ENCODE measurements at regions not wholly inside any gene's neighbourhood (a gene's known extent, or its start where the extent isn't known, plus 50 kb on each side); places are given as distances from the start of the nearest gene placed in this dataset.
"Not testable (repeated sequence)": the region's sequence is repeated elsewhere in the genome, so short reads cannot be mapped to it uniquely, and the experiment has no call there.

DNA sequence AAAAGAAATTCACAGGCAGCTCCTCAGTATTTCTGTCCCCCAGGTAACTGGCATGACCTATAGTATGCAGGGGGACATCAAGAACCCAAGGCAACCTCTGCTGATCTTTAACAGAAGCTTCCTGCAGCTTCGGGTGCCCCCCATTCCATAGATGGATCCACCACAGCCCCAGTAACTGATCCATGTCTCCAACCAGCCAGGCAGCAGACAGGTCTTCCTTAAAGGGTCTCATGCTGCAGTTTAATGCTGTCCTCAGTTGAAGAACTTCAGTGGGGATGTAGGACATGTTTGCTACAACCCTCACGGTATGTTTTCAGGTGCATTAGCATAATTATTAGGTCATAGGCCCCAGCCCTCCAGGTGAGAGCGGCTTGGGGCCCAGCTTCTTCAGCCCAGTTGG is 90.9 kb upstream of the OLIG2 start:
- no peak for DNase-seq (ENCODE audit: low spot score)

- DNase-seq (ENCODE audit: low spot score) = peak; percentile 48
Measured at GRCh38 chr21:32940079-32941014, 85.4 kb upstream of the OLIG2 start.

DNA sequence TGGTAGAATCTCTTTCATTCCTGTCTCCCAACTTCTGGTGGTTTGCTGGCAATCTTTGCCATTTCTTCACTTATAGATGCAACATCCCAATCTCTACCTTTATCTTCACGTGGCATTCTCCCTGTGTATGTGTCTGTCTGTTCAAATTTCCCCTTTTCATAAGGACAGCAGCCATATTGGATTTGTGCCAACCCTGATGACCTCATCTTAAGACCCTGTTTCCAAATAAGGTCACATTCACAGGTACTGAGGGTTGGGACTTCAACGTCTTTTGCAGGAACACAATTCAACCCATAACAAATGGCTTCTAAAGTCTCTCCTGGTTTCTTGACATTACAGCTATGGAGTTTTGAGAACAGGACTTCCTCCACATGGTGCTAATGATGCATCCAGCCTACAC is 84.5 kb upstream of the OLIG2 start:
- no peak for DNase-seq (ENCODE audit: low spot score)

DNA sequence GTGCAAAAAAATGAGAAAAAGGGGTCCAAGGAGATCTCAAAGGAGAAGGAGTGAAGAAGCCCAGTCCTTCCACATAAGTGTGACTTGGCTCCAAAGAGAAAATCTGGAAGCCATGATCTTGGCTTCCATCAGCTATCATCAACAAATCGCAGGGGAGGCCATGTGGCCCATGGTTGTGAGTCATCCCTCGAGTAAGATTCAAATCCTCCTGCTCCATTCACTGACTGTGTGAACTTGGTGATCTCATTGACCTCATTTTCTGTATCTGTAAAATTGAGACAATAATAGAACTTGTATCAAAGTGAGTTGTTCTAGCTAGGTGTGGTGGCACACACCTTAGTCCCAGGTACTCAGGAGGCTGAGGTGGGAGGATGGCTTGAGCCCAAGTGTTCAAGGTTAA is 79.1 kb upstream of the OLIG2 start:
- no peak for DNase-seq (ENCODE audit: low spot score)

GRCh38 chr21:32947736-32948135 is 78.0 kb upstream of the OLIG2 start:
- DNase-seq (ENCODE audit: low spot score) = no peak

- DNase-seq (ENCODE audit: low spot score) = no peak
Measured at GRCh38 chr21:32949701-32950100, 76.0 kb upstream of the OLIG2 start.

- DNase-seq (ENCODE audit: low spot score) = no peak
Measured at GRCh38 chr21:32951041-32951440, 74.7 kb upstream of the OLIG2 start.

- no peak for DNase-seq (ENCODE audit: low spot score)
Measured at GRCh38 chr21:32954353-32954752, 71.4 kb upstream of the OLIG2 start.

DNA sequence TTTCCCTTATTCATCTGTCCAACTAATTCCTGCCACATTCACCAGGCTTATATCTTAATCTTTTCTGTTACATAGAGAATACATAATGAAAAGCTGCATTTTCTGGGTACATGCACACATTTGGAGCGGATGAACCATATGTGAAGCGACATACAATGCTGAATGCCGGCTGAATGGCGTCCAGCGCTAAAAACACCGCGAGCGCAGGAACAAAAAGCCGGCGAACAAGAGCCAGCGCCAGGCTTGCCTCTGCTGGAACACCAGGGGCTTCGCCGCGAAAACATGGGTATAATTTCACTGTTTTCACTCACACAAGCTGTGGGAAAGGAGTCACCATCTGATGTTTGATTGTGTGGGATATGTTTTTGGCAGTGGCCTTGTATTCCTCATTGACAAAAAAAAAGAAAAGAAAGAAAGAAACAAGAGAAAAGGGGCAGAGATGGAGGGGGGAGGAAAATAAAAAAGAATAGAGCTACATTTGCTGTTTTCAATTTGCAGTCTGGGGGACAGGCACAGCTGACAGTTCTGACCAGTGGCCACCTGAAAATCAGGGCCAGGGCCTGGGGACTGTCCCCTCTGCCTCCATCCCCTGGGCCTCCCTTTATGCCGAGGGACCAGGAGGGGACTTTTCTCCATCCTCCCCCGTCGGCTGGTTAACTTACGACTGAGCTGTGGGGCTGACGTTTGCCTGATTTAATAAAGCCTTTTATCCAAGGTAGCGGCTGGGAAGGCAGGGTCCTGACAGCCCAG is 70.2 kb upstream of the OLIG2 start:
- DNase-seq (ENCODE audit: low spot score) = no peak

DNA sequence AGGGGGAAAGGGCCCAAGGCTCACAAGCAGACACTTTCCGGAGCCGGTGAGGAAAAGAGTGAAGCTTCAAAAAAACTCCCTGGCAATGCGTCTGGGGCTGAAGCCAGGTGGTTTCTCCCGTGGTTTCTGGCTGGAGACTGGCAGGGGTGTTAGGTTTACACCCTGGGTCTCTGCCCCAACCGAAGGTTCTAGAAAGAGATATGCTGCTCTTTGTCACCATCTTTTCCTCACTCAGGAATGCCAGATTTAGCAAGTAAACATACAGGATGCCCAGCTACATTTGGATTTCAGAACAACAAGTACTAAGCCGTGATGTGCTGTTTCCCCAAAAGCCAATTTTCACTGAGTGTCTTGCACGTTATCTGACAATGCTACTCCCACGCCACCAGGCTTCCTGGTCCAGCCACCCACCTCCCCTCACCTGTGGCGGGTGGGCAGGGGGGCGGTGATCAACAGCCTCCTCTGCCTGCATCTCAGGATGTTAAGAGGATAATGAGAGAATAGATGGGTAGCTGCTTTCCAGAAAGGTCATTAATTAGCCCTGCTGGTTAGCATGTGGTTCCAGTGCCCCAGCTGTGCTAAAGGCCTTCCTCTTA is 69.6 kb upstream of the OLIG2 start:
- no peak for DNase-seq (ENCODE audit: low spot score)

GRCh38 chr21:32957545-32957944 is 68.2 kb upstream of the OLIG2 start:
- DNase-seq (ENCODE audit: low spot score) = no peak

DNA sequence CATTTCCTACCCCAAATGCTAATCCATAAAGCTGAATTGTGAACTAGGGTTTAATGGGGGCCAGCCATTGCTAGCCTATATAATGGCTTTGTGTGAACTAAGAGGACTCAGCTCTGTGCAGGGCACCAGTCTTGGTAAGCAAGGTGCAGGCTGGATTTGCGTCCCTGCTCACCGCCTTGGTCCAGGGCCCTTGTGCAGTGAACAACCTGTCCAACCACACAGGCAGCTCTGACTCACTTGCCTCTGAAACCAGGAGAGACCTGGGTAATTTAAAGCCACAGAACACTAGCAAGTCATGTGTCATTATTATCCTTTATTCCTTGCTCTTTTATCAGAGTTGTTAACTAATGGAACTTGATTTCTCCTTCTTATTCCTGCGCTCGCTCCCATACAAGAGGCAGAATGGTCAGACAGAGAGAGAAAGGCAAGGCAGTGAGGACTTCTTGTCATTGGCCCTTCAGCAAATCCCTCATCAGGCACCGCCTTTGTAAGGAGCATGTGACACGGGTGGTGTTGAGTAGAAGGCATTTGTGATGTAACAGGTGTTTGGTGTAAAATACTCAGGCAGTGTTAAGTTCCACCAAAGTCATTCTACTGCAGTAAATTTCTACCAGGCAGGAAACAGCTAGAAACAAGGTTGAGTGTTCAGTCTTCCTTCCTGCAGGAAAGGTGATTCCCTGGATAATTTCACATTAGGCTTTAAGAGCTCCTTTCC is 67.3 kb upstream of the OLIG2 start:
- DNase-seq (ENCODE audit: low spot score) = peak; percentile 17

DNA sequence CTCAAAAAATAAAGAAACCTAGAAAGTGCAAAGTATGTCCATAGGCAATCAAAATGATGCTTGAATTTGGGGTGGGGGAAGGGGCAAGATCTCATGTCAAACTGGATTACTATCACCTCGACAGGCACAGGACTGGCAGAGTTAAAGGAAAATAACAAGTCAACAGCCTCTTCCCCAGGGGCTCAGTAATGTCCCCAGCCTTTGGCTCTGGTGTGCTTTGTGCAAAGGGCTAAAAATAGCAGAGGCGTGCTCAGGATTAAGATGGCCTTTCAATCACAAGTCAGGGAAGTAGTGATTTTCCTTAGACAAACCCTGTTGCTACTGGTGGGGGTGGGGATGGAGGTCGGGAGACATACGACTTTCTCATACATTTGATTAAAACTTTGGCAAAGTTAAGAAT is 63.5 kb upstream of the OLIG2 start:
- no peak for DNase-seq (ENCODE audit: low spot score)

GRCh38 chr21:32965129-32965680 is 60.5 kb upstream of the OLIG2 start:
- DNase-seq (ENCODE audit: low spot score) = no peak

- no peak for DNase-seq (ENCODE audit: low spot score)
Measured at GRCh38 chr21:32966120-32966519, 59.6 kb upstream of the OLIG2 start.

GRCh38 chr21:32968103-32968502 is 57.6 kb upstream of the OLIG2 start:
- DNase-seq (ENCODE audit: low spot score) = not testable (repeated sequence)

DNA sequence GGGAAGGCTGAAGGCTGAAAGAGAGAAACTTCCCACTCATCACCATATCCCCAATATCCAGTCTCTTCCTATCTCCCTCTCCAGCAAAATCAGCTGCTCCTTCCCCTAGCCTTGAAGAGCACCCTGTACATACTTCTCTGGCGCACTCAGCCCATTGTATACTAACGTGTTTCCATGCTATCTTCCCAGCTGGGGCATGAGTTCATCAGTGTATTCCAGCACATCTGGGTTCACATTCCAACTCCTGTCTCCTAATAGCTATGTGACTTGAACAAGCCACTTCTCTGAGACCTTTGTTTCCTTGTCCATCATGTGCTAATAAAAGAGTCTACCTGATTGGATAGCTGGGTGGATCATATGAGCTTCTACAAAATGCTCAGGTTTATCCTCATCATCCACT is 51.1 kb upstream of the OLIG2 start:
- no peak for DNase-seq (ENCODE audit: low spot score)

DNA sequence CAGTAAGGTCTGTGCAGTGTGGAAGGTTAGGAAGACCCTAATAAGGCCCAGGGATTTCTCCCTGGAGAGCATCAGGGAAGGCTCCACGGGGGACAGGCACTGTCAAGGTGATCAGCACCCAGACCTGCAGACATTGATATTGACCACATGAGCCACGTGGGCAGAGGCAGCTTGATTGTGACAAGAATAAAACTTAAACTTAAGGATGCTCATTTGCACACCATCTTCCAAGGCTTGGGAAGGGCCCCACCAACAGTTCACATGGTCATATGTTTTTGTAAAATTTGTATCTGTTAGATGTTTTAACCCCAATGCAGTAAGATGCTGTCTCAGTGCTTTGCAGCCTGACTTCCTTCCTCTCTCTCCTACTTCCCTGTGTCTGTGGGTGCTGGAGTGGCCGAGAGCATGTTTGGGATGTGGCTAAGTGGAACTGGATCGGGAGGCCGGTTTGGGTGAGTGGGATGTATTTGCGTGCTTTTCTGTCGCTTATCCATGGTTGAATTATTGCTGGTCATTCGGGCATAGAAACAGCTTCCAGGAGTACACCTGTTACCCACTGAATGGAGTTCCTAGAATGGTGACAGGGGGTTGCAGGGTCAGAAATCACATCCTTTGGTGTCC is 49.8 kb upstream of the OLIG2 start:
- no peak for DNase-seq (ENCODE audit: low spot score)
